Activated naive CD4-positive, alpha-beta T cell treated with anti-CD3 and anti-CD28 coated beads, Interleukin-2, amount 50 U/mL, for 16 hours (primary cell): ENCODE measurements at regions not wholly inside any gene's neighbourhood (a gene's known extent, or its start where the extent isn't known, plus 50 kb on each side); places are given as distances from the start of the nearest gene placed in this dataset.

Experiments
- DNase-seq: peaks from one replicate; pipeline ENCODE4 v3.0.0-alpha.2; 2020

- no peak for DNase-seq
Measured at GRCh38 chr4:177699365-177700213, 257.4 kb upstream of the AGA start.

GRCh38 chr4:177706916-177707315 lies 264.7 kb upstream of the AGA start:
- no peak for DNase-seq

- DNase-seq = no peak
Measured at GRCh38 chr4:177713454-177713853, 271.2 kb upstream of the AGA start.

GRCh38 chr4:177717407-177717806 lies 275.2 kb upstream of the AGA start:
- DNase-seq = no peak

- no peak for DNase-seq
Measured at GRCh38 chr4:177718514-177718913, 276.3 kb upstream of the AGA start.

GRCh38 chr4:177726111-177726510 lies 283.9 kb upstream of the AGA start:
- no peak for DNase-seq

- no peak for DNase-seq
Measured at GRCh38 chr4:177728361-177729152, 286.3 kb upstream of the AGA start.

GRCh38 chr4:177729681-177730080 lies 287.4 kb upstream of the AGA start:
- no peak for DNase-seq

- DNase-seq = no peak
Measured at GRCh38 chr4:177737387-177737940, 295.2 kb upstream of the AGA start.

- DNase-seq = no peak
Measured at GRCh38 chr4:177740563-177740962, 298.3 kb upstream of the AGA start.

- no peak for DNase-seq
Measured at GRCh38 chr4:177759729-177760128, 317.5 kb upstream of the AGA start.

- DNase-seq = no peak
Measured at GRCh38 chr4:177761692-177762091, 319.5 kb upstream of the AGA start.

- no peak for DNase-seq
Measured at GRCh38 chr4:177769155-177769554, 326.9 kb upstream of the AGA start.

GRCh38 chr4:177770776-177771175 lies 328.5 kb upstream of the AGA start:
- DNase-seq = no peak

GRCh38 chr4:177771645-177772044 lies 329.4 kb upstream of the AGA start:
- no peak for DNase-seq

- no peak for DNase-seq
Measured at GRCh38 chr4:177778623-177779022, 336.4 kb upstream of the AGA start.

GRCh38 chr4:177785000-177785399 lies 342.8 kb upstream of the AGA start:
- DNase-seq = no peak

GRCh38 chr4:177789610-177790009 lies 347.4 kb upstream of the AGA start:
- no peak for DNase-seq

GRCh38 chr4:177791188-177791587 lies 349.0 kb upstream of the AGA start:
- no peak for DNase-seq

GRCh38 chr4:177796841-177797240 lies 354.6 kb upstream of the AGA start:
- DNase-seq = no peak

- no peak for DNase-seq
Measured at GRCh38 chr4:177798161-177798560, 355.9 kb upstream of the AGA start.

- no peak for DNase-seq
Measured at GRCh38 chr4:177802162-177802561, 359.9 kb upstream of the AGA start.

- no peak for DNase-seq
Measured at GRCh38 chr4:177802661-177803060, 360.4 kb upstream of the AGA start.

- DNase-seq = no peak
Measured at GRCh38 chr4:177803151-177803550, 360.9 kb upstream of the AGA start.
